Breast epithelium (tissue), 3 donors: ENCODE measurements at regions not wholly inside any gene's neighbourhood (a gene's known extent, or its start where the extent isn't known, plus 50 kb on each side); places are given as distances from the start of the nearest gene placed in this dataset.

Experiments used
- POLR2A ChIP-seq: fragments of 450-650 bp; IDR thresholded peaks from one replicate; pipeline ENCODE4 v1.6.1; 2016; ENCODE audit warnings: antibody characterized with exemption, mild to moderate bottlenecking, moderate library complexity
- TF ChIP-seq, protein P1 (sequence below), 3 donors: fragments of 450-650 bp; IDR thresholded peaks; one replicate each; pipeline ENCODE4 v1.5.1; 2016 to 2017; ENCODE audit warnings: antibody characterized with exemption in 3 of 3, mild to moderate bottlenecking in 3 of 3, moderate library complexity in 3 of 3

DNA sequence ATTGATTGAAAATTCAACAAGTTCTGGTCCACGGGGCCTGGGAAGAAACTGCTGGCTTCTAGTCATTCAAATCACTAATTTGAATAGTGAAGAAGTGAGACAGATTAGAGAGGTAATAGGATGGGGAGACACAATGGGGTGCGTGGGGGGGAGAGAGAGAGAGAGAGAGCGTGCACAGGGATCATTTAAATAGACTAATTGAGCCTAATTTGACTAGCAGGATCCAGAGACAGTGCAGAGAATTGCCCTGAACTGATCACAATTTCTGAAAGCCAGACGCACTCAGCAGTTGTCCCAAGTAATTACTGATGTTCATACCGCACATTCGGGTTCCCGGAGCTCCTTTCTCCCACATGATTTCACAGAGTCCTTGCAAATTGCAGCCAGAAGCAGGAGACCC, 50.3 kb upstream of the C5orf58 start:
- TF ChIP-seq, protein P1, sequence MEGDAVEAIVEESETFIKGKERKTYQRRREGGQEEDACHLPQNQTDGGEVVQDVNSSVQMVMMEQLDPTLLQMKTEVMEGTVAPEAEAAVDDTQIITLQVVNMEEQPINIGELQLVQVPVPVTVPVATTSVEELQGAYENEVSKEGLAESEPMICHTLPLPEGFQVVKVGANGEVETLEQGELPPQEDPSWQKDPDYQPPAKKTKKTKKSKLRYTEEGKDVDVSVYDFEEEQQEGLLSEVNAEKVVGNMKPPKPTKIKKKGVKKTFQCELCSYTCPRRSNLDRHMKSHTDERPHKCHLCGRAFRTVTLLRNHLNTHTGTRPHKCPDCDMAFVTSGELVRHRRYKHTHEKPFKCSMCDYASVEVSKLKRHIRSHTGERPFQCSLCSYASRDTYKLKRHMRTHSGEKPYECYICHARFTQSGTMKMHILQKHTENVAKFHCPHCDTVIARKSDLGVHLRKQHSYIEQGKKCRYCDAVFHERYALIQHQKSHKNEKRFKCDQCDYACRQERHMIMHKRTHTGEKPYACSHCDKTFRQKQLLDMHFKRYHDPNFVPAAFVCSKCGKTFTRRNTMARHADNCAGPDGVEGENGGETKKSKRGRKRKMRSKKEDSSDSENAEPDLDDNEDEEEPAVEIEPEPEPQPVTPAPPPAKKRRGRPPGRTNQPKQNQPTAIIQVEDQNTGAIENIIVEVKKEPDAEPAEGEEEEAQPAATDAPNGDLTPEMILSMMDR (IDR thresholded peaks at IDR 0.05), result no peak
- no peak for TF ChIP-seq POLR2A
